ENCODE measurements at regions not wholly inside any gene's neighbourhood (a gene's known extent, or its start where the extent isn't known, plus 50 kb on each side); places are given as distances from the start of the nearest gene placed in this dataset.
"Not testable (repeated sequence)": the region's sequence is repeated elsewhere in the genome, so short reads cannot be mapped to it uniquely, and the experiment has no call there.

DNA sequence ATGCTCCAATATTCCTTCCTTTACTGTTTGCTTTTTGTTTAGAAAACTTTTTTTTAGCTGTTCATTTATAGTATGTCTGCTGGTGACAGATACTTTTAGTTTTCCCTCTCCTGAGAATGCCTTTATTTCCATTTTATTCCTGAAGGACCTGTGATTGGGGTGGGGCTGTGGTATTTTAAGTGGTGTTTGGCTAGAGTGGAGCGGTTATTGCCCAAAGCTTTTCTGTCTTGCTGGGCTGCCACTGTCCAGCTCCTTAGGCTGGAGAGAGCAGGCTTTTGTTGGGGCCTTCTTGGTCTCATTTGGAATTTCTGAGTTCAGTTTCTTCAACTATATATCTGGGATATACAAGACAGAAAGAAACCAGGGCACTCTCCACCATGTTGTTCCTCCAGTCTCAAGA, 160.0 kb upstream of the PLGLB2 start:
- TF ChIP-seq CTCF, POLR2A (IDR thresholded peaks at IDR 0.05): not testable (repeated sequence)

Data from right lobe of liver (tissue), 4 donors.